ENCODE measurements at regions not wholly inside any gene's neighbourhood (a gene's known extent, or its start where the extent isn't known, plus 50 kb on each side); places are given as distances from the start of the nearest gene placed in this dataset.

GRCh38 chr9:107567462-107567861 is 77.9 kb upstream of the KLF4 start:
- Histone ChIP-seq H3K4me2 (replicated peaks; ENCODE audit: low read depth, low read length, poor library complexity, severe bottlenecking) (no peak overlapping the region), H3K27ac (ENCODE audit: low read length in 2 of 2) (no peak overlapping the region), H3K4me1 (ENCODE audit: control insufficient read depth in 2 of 2, insufficient read depth in 2 of 2, low read length in 2 of 2) (no peaks in the 10 kb centered on the region), H3K36me3 (replicated peaks in 1 of 2; ENCODE audit: control extremely low read depth in 1 of 2, control insufficient read depth in 1 of 2, extremely low read depth in 1 of 2, insufficient read depth in 2 of 2, low read length in 1 of 2) (no peaks in the 10 kb centered on the region), H3K9ac (ENCODE audit: low read length) (no peak overlapping the region), H4K20me1 (ENCODE audit: control insufficient read depth, insufficient read depth, low read length, poor library complexity, severe bottlenecking) (no peaks in the 10 kb centered on the region), H3K79me2 (ENCODE audit: control insufficient read depth, insufficient read depth, low read length) (no peaks in the 10 kb centered on the region), H3K9me3 (ENCODE audit: control extremely low read depth in 1 of 3, control insufficient read depth in 2 of 3, insufficient read depth in 1 of 3, low read length in 2 of 3) (no peaks in the 10 kb centered on the region), H3K27me3 (replicated peaks in 1 of 4; ENCODE audit: control extremely low read depth in 1 of 4, control insufficient read depth in 3 of 4, insufficient read depth in 4 of 4, low read length in 3 of 4) (no peaks in the 10 kb centered on the region), H2AFZ (ENCODE audit: insufficient read depth, low read depth, low read length, poor library complexity, severe bottlenecking) (no peak overlapping the region), H3K4me3 (ENCODE audit: control extremely low read depth in 1 of 5, extremely low read depth in 1 of 5, insufficient read depth in 1 of 5, low read depth in 2 of 5, low read length in 4 of 5) (no peak overlapping the region)
- no peak for ATAC-seq (ENCODE audit: low read depth)
- no peaks in the 10 kb centered on the region for H3K4me1 Mint-ChIP-seq
- no peak overlapping the region for H3K27ac Mint-ChIP-seq
- WGBS (ENCODE audit: insufficient coverage), result 91% methylated on average over 2 of the region's 4 CpGs
- TF ChIP-seq EZH2 (IDR thresholded peaks at IDR 0.05; ENCODE audit: borderline replicate concordance, insufficient read depth, low read depth, low read length, poor library complexity, severe bottlenecking) (no peak), CTCF (IDR thresholded peaks at IDR 0.05) (no peak)
- POLR2A ChIA-PET, result no interaction called here
- intact Hi-C loops (cut with micrococcal nuclease), result no loop called here
- CTCF ChIA-PET, result no interaction called here
- DNase-seq, result no peak
- H3K27me3 Mint-ChIP-seq, result no peaks in the 10 kb centered on the region
- H3K4me3 Mint-ChIP-seq, result no peak overlapping the region
- peaks cover 3% of the 10 kb centered on the region for H3K9me3 Mint-ChIP-seq (ENCODE audit: insufficient read depth)

- H3K4me1 ChIP-seq (ENCODE audit: control insufficient read depth in 2 of 2, insufficient read depth in 2 of 2, low read length in 2 of 2), result no peaks in the 10 kb centered on the region
- no peak overlapping the region for H3K27ac Mint-ChIP-seq
- ATAC-seq (ENCODE audit: low read depth) (no peak), DNase-seq (no peak)
- no peak overlapping the region for H3K9ac ChIP-seq (ENCODE audit: low read length)
- H3K27ac ChIP-seq (ENCODE audit: low read length in 2 of 2), result no peak overlapping the region
- no peaks in the 10 kb centered on the region for H3K27me3 ChIP-seq (replicated peaks in 1 of 4; ENCODE audit: control extremely low read depth in 1 of 4, control insufficient read depth in 3 of 4, insufficient read depth in 4 of 4, low read length in 3 of 4)
- no peaks in the 10 kb centered on the region for H4K20me1 ChIP-seq (ENCODE audit: control insufficient read depth, insufficient read depth, low read length, poor library complexity, severe bottlenecking)
- no peaks in the 10 kb centered on the region for H3K36me3 ChIP-seq (replicated peaks in 1 of 2; ENCODE audit: control extremely low read depth in 1 of 2, control insufficient read depth in 1 of 2, extremely low read depth in 1 of 2, insufficient read depth in 2 of 2, low read length in 1 of 2)
- TF ChIP-seq CTCF (IDR thresholded peaks at IDR 0.05) (no peak), EZH2 (IDR thresholded peaks at IDR 0.05; ENCODE audit: borderline replicate concordance, insufficient read depth, low read depth, low read length, poor library complexity, severe bottlenecking) (no peak)
- no peak overlapping the region for H2AFZ ChIP-seq (ENCODE audit: insufficient read depth, low read depth, low read length, poor library complexity, severe bottlenecking)
- H3K4me2 ChIP-seq (replicated peaks; ENCODE audit: low read depth, low read length, poor library complexity, severe bottlenecking), result no peak overlapping the region
- ChIA-PET CTCF (no interaction called here), POLR2A (no interaction called here)
- no peaks in the 10 kb centered on the region for H3K79me2 ChIP-seq (ENCODE audit: control insufficient read depth, insufficient read depth, low read length)
- H3K27me3 Mint-ChIP-seq, result no peaks in the 10 kb centered on the region
- no CpG with 5 or more reads among the region's 6 CpGs for WGBS (ENCODE audit: insufficient coverage)
- intact Hi-C loops (cut with micrococcal nuclease), result no loop called here
- peaks cover 3% of the 10 kb centered on the region for H3K9me3 Mint-ChIP-seq (ENCODE audit: insufficient read depth)
- no peak overlapping the region for H3K4me3 Mint-ChIP-seq
- no peaks in the 10 kb centered on the region for H3K4me1 Mint-ChIP-seq
- H3K9me3 ChIP-seq (ENCODE audit: control extremely low read depth in 1 of 3, control insufficient read depth in 2 of 3, insufficient read depth in 1 of 3, low read length in 2 of 3), result no peaks in the 10 kb centered on the region
- no peak overlapping the region for H3K4me3 ChIP-seq (ENCODE audit: control extremely low read depth in 1 of 5, extremely low read depth in 1 of 5, insufficient read depth in 1 of 5, low read depth in 2 of 5, low read length in 4 of 5)
Observed at GRCh38 chr9:107566611-107567061, 77.1 kb upstream of the KLF4 start.

All from B cell (primary cell).